ENCODE measurements at regions not wholly inside any gene's neighbourhood (a gene's known extent, or its start where the extent isn't known, plus 50 kb on each side); places are given as distances from the start of the nearest gene placed in this dataset.

GRCh38 chr5:145292278-145292677 lies 542.9 kb downstream of the PRELID2 start:
- no peak for DNase-seq
- intact Hi-C loops (cut with micrococcal nuclease): no loop called here
- Histone ChIP-seq H3K9me3 (ENCODE audit: control insufficient read depth in 2 of 3, low read length in 3 of 3) (no peaks in the 10 kb centered on the region), H3K4me1 (ENCODE audit: control insufficient read depth in 2 of 2, insufficient read depth in 2 of 2, low read length in 2 of 2) (no peaks in the 10 kb centered on the region), H3K4me3 (ENCODE audit: low read length) (no peak overlapping the region), H3K27ac (ENCODE audit: low read depth, low read length) (no peak overlapping the region), H3K27me3 (ENCODE audit: control insufficient read depth in 2 of 2, insufficient read depth in 2 of 2, low read length in 2 of 2) (no peaks in the 10 kb centered on the region), H3K36me3 (ENCODE audit: control insufficient read depth in 2 of 3, insufficient read depth in 3 of 3, low read length in 3 of 3) (no peaks in the 10 kb centered on the region)
- Mint-ChIP-seq H3K36me3 (no peaks in the 10 kb centered on the region), H3K4me1 (no peaks in the 10 kb centered on the region), H3K4me3 (no peak overlapping the region), H3K9me3 (peaks cover 0 to 10% (median 4%) of the 10 kb centered on the region in 11 donors), H3K27ac (no peak overlapping the region), H3K27me3 (no peaks in the 10 kb centered on the region)
- ATAC-seq: no peak
- POLR2A ChIA-PET: no interaction called here
- CTCF ChIA-PET: no interaction called here

- DNase-seq (no peak), ATAC-seq (no peak)
- Histone ChIP-seq H3K9me3 (ENCODE audit: control insufficient read depth in 2 of 3, low read length in 3 of 3) (no peaks in the 10 kb centered on the region), H3K27me3 (ENCODE audit: control insufficient read depth in 2 of 2, insufficient read depth in 2 of 2, low read length in 2 of 2) (no peaks in the 10 kb centered on the region), H3K4me3 (ENCODE audit: low read length) (no peak overlapping the region), H3K4me1 (ENCODE audit: control insufficient read depth in 2 of 2, insufficient read depth in 2 of 2, low read length in 2 of 2) (no peaks in the 10 kb centered on the region), H3K36me3 (ENCODE audit: control insufficient read depth in 2 of 3, insufficient read depth in 3 of 3, low read length in 3 of 3) (no peaks in the 10 kb centered on the region), H3K27ac (ENCODE audit: low read depth, low read length) (no peak overlapping the region)
- POLR2A ChIA-PET: no interaction called here
- no peaks in the 10 kb centered on the region for H3K27me3 Mint-ChIP-seq
- no peak overlapping the region for H3K4me3 Mint-ChIP-seq
- peaks cover 0 to 5% (median 0%) of the 10 kb centered on the region in 11 donors for H3K9me3 Mint-ChIP-seq
- no peak overlapping the region for H3K27ac Mint-ChIP-seq
- intact Hi-C loops (cut with micrococcal nuclease): no loop called here
- no peaks in the 10 kb centered on the region for H3K4me1 Mint-ChIP-seq
- H3K36me3 Mint-ChIP-seq: no peaks in the 10 kb centered on the region
- CTCF ChIA-PET: no interaction called here
Measured at GRCh38 chr5:145283141-145283810, 551.9 kb downstream of the PRELID2 start.

GRCh38 chr5:145280806-145281205 lies 554.3 kb downstream of the PRELID2 start:
- H3K9me3 Mint-ChIP-seq: peaks cover 0 to 5% (median 0%) of the 10 kb centered on the region in 11 donors
- no peaks in the 10 kb centered on the region for H3K4me1 Mint-ChIP-seq
- Histone ChIP-seq H3K36me3 (ENCODE audit: control insufficient read depth in 2 of 3, insufficient read depth in 3 of 3, low read length in 3 of 3) (no peaks in the 10 kb centered on the region), H3K4me1 (ENCODE audit: control insufficient read depth in 2 of 2, insufficient read depth in 2 of 2, low read length in 2 of 2) (no peaks in the 10 kb centered on the region), H3K27me3 (ENCODE audit: control insufficient read depth in 2 of 2, insufficient read depth in 2 of 2, low read length in 2 of 2) (no peaks in the 10 kb centered on the region), H3K4me3 (ENCODE audit: low read length) (no peak overlapping the region), H3K9me3 (ENCODE audit: control insufficient read depth in 2 of 3, low read length in 3 of 3) (no peaks in the 10 kb centered on the region), H3K27ac (ENCODE audit: low read depth, low read length) (no peak overlapping the region)
- H3K36me3 Mint-ChIP-seq: no peaks in the 10 kb centered on the region
- POLR2A ChIA-PET: no interaction called here
- ATAC-seq: no peak
- CTCF ChIA-PET: no interaction called here
- H3K4me3 Mint-ChIP-seq: no peak overlapping the region
- H3K27me3 Mint-ChIP-seq: no peaks in the 10 kb centered on the region
- DNase-seq: no peak
- no peak overlapping the region for H3K27ac Mint-ChIP-seq
- intact Hi-C loops (cut with micrococcal nuclease): no loop called here

GRCh38 chr5:145280214-145280613 lies 554.9 kb downstream of the PRELID2 start:
- Mint-ChIP-seq H3K4me1 (no peaks in the 10 kb centered on the region), H3K27me3 (no peaks in the 10 kb centered on the region), H3K4me3 (no peak overlapping the region), H3K36me3 (no peaks in the 10 kb centered on the region), H3K9me3 (peaks cover 0 to 5% (median 0%) of the 10 kb centered on the region in 11 donors), H3K27ac (no peak overlapping the region)
- H3K27me3 ChIP-seq (ENCODE audit: control insufficient read depth in 2 of 2, insufficient read depth in 2 of 2, low read length in 2 of 2): no peaks in the 10 kb centered on the region
- H3K4me3 ChIP-seq (ENCODE audit: low read length): no peak overlapping the region
- H3K27ac ChIP-seq (ENCODE audit: low read depth, low read length): no peak overlapping the region
- no peaks in the 10 kb centered on the region for H3K4me1 ChIP-seq (ENCODE audit: control insufficient read depth in 2 of 2, insufficient read depth in 2 of 2, low read length in 2 of 2)
- H3K36me3 ChIP-seq (ENCODE audit: control insufficient read depth in 2 of 3, insufficient read depth in 3 of 3, low read length in 3 of 3): no peaks in the 10 kb centered on the region
- intact Hi-C loops (cut with micrococcal nuclease): no loop called here
- no peak for DNase-seq
- CTCF ChIA-PET: no interaction called here
- no peak for ATAC-seq
- no peaks in the 10 kb centered on the region for H3K9me3 ChIP-seq (ENCODE audit: control insufficient read depth in 2 of 3, low read length in 3 of 3)
- POLR2A ChIA-PET: no interaction called here

GRCh38 chr5:145260670-145261069 lies 574.5 kb downstream of the PRELID2 start:
- no peak overlapping the region for H3K27ac ChIP-seq (ENCODE audit: low read depth, low read length)
- ChIA-PET CTCF (no interaction called here), POLR2A (no interaction called here)
- H3K9me3 ChIP-seq (ENCODE audit: control insufficient read depth in 2 of 3, low read length in 3 of 3): peaks cover 0 to 3% (median 0%) of the 10 kb centered on the region in 3 experiments
- no peaks in the 10 kb centered on the region for H3K4me1 ChIP-seq (ENCODE audit: control insufficient read depth in 2 of 2, insufficient read depth in 2 of 2, low read length in 2 of 2)
- no peaks in the 10 kb centered on the region for H3K27me3 Mint-ChIP-seq
- DNase-seq (no peak), ATAC-seq (no peak)
- no peaks in the 10 kb centered on the region for H3K36me3 ChIP-seq (ENCODE audit: control insufficient read depth in 2 of 3, insufficient read depth in 3 of 3, low read length in 3 of 3)
- no peaks in the 10 kb centered on the region for H3K4me1 Mint-ChIP-seq
- H3K4me3 ChIP-seq (ENCODE audit: low read length): no peak overlapping the region
- no peak overlapping the region for H3K27ac Mint-ChIP-seq
- no peak overlapping the region for H3K4me3 Mint-ChIP-seq
- peaks cover 0 to 27% (median 7%) of the 10 kb centered on the region in 11 donors for H3K9me3 Mint-ChIP-seq
- intact Hi-C loops (cut with micrococcal nuclease): no loop called here
- no peaks in the 10 kb centered on the region for H3K27me3 ChIP-seq (ENCODE audit: control insufficient read depth in 2 of 2, insufficient read depth in 2 of 2, low read length in 2 of 2)
- H3K36me3 Mint-ChIP-seq: no peaks in the 10 kb centered on the region

GRCh38 chr5:145247745-145248040 lies 587.4 kb downstream of the PRELID2 start:
- H3K36me3 Mint-ChIP-seq: peaks cover 0 to 3% (median 0%) of the 10 kb centered on the region in 5 donors
- H3K36me3 ChIP-seq (ENCODE audit: control insufficient read depth in 2 of 3, insufficient read depth in 3 of 3, low read length in 3 of 3): no peaks in the 10 kb centered on the region
- ChIA-PET POLR2A (no interaction called here), CTCF (no interaction called here)
- H3K4me3 ChIP-seq (ENCODE audit: low read length): no peak overlapping the region
- no peak overlapping the region for H3K27ac ChIP-seq (ENCODE audit: low read depth, low read length)
- DNase-seq: no peak
- H3K4me3 Mint-ChIP-seq: no peak overlapping the region
- intact Hi-C loops (cut with micrococcal nuclease): no loop called here
- H3K27me3 Mint-ChIP-seq: no peaks in the 10 kb centered on the region
- H3K4me1 ChIP-seq (ENCODE audit: control insufficient read depth in 2 of 2, insufficient read depth in 2 of 2, low read length in 2 of 2): no peaks in the 10 kb centered on the region
- H3K27ac Mint-ChIP-seq: no peak overlapping the region
- no peaks in the 10 kb centered on the region for H3K27me3 ChIP-seq (ENCODE audit: control insufficient read depth in 2 of 2, insufficient read depth in 2 of 2, low read length in 2 of 2)
- H3K9me3 ChIP-seq (ENCODE audit: control insufficient read depth in 2 of 3, low read length in 3 of 3): no peaks in the 10 kb centered on the region
- no peaks in the 10 kb centered on the region for H3K4me1 Mint-ChIP-seq
- ATAC-seq: no peak
- H3K9me3 Mint-ChIP-seq: peaks cover 0 to 10% (median 2%) of the 10 kb centered on the region in 11 donors

GRCh38 chr5:145246961-145247744 lies 588.0 kb downstream of the PRELID2 start:
- no peak for DNase-seq
- peaks cover 0 to 3% (median 0%) of the 10 kb centered on the region in 5 donors for H3K36me3 Mint-ChIP-seq
- no peak for ATAC-seq
- Histone ChIP-seq H3K27ac (ENCODE audit: low read depth, low read length) (no peak overlapping the region), H3K4me1 (ENCODE audit: control insufficient read depth in 2 of 2, insufficient read depth in 2 of 2, low read length in 2 of 2) (no peaks in the 10 kb centered on the region), H3K27me3 (ENCODE audit: control insufficient read depth in 2 of 2, insufficient read depth in 2 of 2, low read length in 2 of 2) (no peaks in the 10 kb centered on the region), H3K4me3 (ENCODE audit: low read length) (no peak overlapping the region), H3K36me3 (ENCODE audit: control insufficient read depth in 2 of 3, insufficient read depth in 3 of 3, low read length in 3 of 3) (no peaks in the 10 kb centered on the region), H3K9me3 (ENCODE audit: control insufficient read depth in 2 of 3, low read length in 3 of 3) (no peaks in the 10 kb centered on the region)
- no peak overlapping the region for H3K27ac Mint-ChIP-seq
- no peaks in the 10 kb centered on the region for H3K4me1 Mint-ChIP-seq
- no peak overlapping the region for H3K4me3 Mint-ChIP-seq
- CTCF ChIA-PET: no interaction called here
- POLR2A ChIA-PET: no interaction called here
- peaks cover 0 to 9% (median 2%) of the 10 kb centered on the region in 11 donors for H3K9me3 Mint-ChIP-seq
- intact Hi-C loops (cut with micrococcal nuclease): no loop called here
- H3K27me3 Mint-ChIP-seq: no peaks in the 10 kb centered on the region

Data from naive thymus-derived CD4-positive, alpha-beta T cell (primary cell).